ENCODE measurements at regions not wholly inside any gene's neighbourhood (a gene's known extent, or its start where the extent isn't known, plus 50 kb on each side); places are given as distances from the start of the nearest gene placed in this dataset.

GRCh38 chr14:54225457-54226060 lies 171.2 kb upstream of the CDKN3 start:
- Mint-ChIP-seq H3K27me3 (ENCODE audit: low read depth) (peaks cover 47% of the 10 kb centered on the region), H3K27ac (no peak overlapping the region), H3K9me3 (no peaks in the 10 kb centered on the region), H3K4me3 (no peak overlapping the region), H3K4me1 (ENCODE audit: low read depth) (no peaks in the 10 kb centered on the region), H3K36me3 (ENCODE audit: low read depth) (no peaks in the 10 kb centered on the region)
- no peak for DNase-seq (ENCODE audit: low spot score)

GRCh38 chr14:54226103-54226502 lies 170.7 kb upstream of the CDKN3 start:
- H3K27me3 Mint-ChIP-seq (ENCODE audit: low read depth): peaks cover 46% of the 10 kb centered on the region
- no peak for DNase-seq (ENCODE audit: low spot score)
- H3K27ac Mint-ChIP-seq: no peak overlapping the region
- H3K9me3 Mint-ChIP-seq: no peaks in the 10 kb centered on the region
- no peaks in the 10 kb centered on the region for H3K36me3 Mint-ChIP-seq (ENCODE audit: low read depth)
- H3K4me3 Mint-ChIP-seq: no peak overlapping the region
- no peaks in the 10 kb centered on the region for H3K4me1 Mint-ChIP-seq (ENCODE audit: low read depth)

GRCh38 chr14:54226558-54226957 lies 170.2 kb upstream of the CDKN3 start:
- no peak for DNase-seq (ENCODE audit: low spot score)
- no peak overlapping the region for H3K27ac Mint-ChIP-seq
- no peaks in the 10 kb centered on the region for H3K36me3 Mint-ChIP-seq (ENCODE audit: low read depth)
- H3K4me3 Mint-ChIP-seq: no peak overlapping the region
- peaks cover 42% of the 10 kb centered on the region for H3K27me3 Mint-ChIP-seq (ENCODE audit: low read depth)
- no peaks in the 10 kb centered on the region for H3K4me1 Mint-ChIP-seq (ENCODE audit: low read depth)
- H3K9me3 Mint-ChIP-seq: no peaks in the 10 kb centered on the region

- H3K9me3 Mint-ChIP-seq: no peaks in the 10 kb centered on the region
- peaks cover 23% of the 10 kb centered on the region for H3K27me3 Mint-ChIP-seq (ENCODE audit: low read depth)
- H3K4me1 Mint-ChIP-seq (ENCODE audit: low read depth): no peaks in the 10 kb centered on the region
- DNase-seq (ENCODE audit: low spot score): no peak
- H3K27ac Mint-ChIP-seq: no peak overlapping the region
- H3K36me3 Mint-ChIP-seq (ENCODE audit: low read depth): no peaks in the 10 kb centered on the region
- H3K4me3 Mint-ChIP-seq: no peak overlapping the region
Observed at GRCh38 chr14:54229136-54229535, 167.7 kb upstream of the CDKN3 start.

GRCh38 chr14:54230645-54231044 lies 166.2 kb upstream of the CDKN3 start:
- no peaks in the 10 kb centered on the region for H3K36me3 Mint-ChIP-seq (ENCODE audit: low read depth)
- H3K9me3 Mint-ChIP-seq: no peaks in the 10 kb centered on the region
- H3K27ac Mint-ChIP-seq: no peak overlapping the region
- H3K27me3 Mint-ChIP-seq (ENCODE audit: low read depth): peaks cover 19% of the 10 kb centered on the region
- H3K4me3 Mint-ChIP-seq: no peak overlapping the region
- no peaks in the 10 kb centered on the region for H3K4me1 Mint-ChIP-seq (ENCODE audit: low read depth)
- no peak for DNase-seq (ENCODE audit: low spot score)

GRCh38 chr14:54232735-54233134 lies 164.1 kb upstream of the CDKN3 start:
- Mint-ChIP-seq H3K9me3 (no peaks in the 10 kb centered on the region), H3K27ac (no peak overlapping the region), H3K36me3 (ENCODE audit: low read depth) (no peaks in the 10 kb centered on the region), H3K4me1 (ENCODE audit: low read depth) (no peaks in the 10 kb centered on the region), H3K4me3 (no peak overlapping the region), H3K27me3 (ENCODE audit: low read depth) (peaks cover 15% of the 10 kb centered on the region)
- no peak for DNase-seq (ENCODE audit: low spot score)

- Mint-ChIP-seq H3K36me3 (ENCODE audit: low read depth) (no peaks in the 10 kb centered on the region), H3K27me3 (ENCODE audit: low read depth) (peaks cover 7% of the 10 kb centered on the region), H3K4me3 (no peak overlapping the region)
Observed at GRCh38 chr14:54241517-54241916, 155.3 kb upstream of the CDKN3 start.

GRCh38 chr14:54251356-54251755 lies 145.5 kb upstream of the CDKN3 start:
- H3K36me3 Mint-ChIP-seq (ENCODE audit: low read depth): no peaks in the 10 kb centered on the region
- H3K9me3 Mint-ChIP-seq: no peaks in the 10 kb centered on the region
- H3K27me3 Mint-ChIP-seq (ENCODE audit: low read depth): peaks cover 10% of the 10 kb centered on the region
- H3K4me1 Mint-ChIP-seq (ENCODE audit: low read depth): peaks cover 5% of the 10 kb centered on the region
- no peak overlapping the region for H3K4me3 Mint-ChIP-seq
- no peak for DNase-seq (ENCODE audit: low spot score)
- H3K27ac Mint-ChIP-seq: no peak overlapping the region

More at GRCh38 chr14:54241517-54241916, 155.3 kb upstream of the CDKN3 start:
- Mint-ChIP-seq H3K4me1 (ENCODE audit: low read depth) (no peaks in the 10 kb centered on the region), H3K27ac (no peak overlapping the region), H3K9me3 (no peaks in the 10 kb centered on the region)
- DNase-seq (ENCODE audit: low spot score): no peak

GRCh38 chr14:54252072-54252730 lies 144.6 kb upstream of the CDKN3 start:
- no peak overlapping the region for H3K4me3 Mint-ChIP-seq
- no peak overlapping the region for H3K27ac Mint-ChIP-seq
- no peak for DNase-seq (ENCODE audit: low spot score)
- H3K9me3 Mint-ChIP-seq: no peaks in the 10 kb centered on the region
- peaks cover 4% of the 10 kb centered on the region for H3K27me3 Mint-ChIP-seq (ENCODE audit: low read depth)
- peaks cover 5% of the 10 kb centered on the region for H3K4me1 Mint-ChIP-seq (ENCODE audit: low read depth)
- no peaks in the 10 kb centered on the region for H3K36me3 Mint-ChIP-seq (ENCODE audit: low read depth)

- Mint-ChIP-seq H3K4me3 (no peak overlapping the region), H3K27me3 (ENCODE audit: low read depth) (no peaks in the 10 kb centered on the region), H3K9me3 (no peaks in the 10 kb centered on the region), H3K4me1 (ENCODE audit: low read depth) (peaks cover 5% of the 10 kb centered on the region), H3K36me3 (ENCODE audit: low read depth) (no peaks in the 10 kb centered on the region), H3K27ac (no peak overlapping the region)
- peak; percentile 22 for DNase-seq (ENCODE audit: low spot score)
Observed at GRCh38 chr14:54253195-54253947, 143.4 kb upstream of the CDKN3 start.

- Mint-ChIP-seq H3K27ac (no peak overlapping the region), H3K36me3 (ENCODE audit: low read depth) (no peaks in the 10 kb centered on the region), H3K27me3 (ENCODE audit: low read depth) (no peaks in the 10 kb centered on the region), H3K9me3 (no peaks in the 10 kb centered on the region), H3K4me3 (no peak overlapping the region), H3K4me1 (ENCODE audit: low read depth) (peaks cover 5% of the 10 kb centered on the region)
- DNase-seq (ENCODE audit: low spot score): no peak
Observed at GRCh38 chr14:54256156-54256555, 140.7 kb upstream of the CDKN3 start.

- Mint-ChIP-seq H3K27me3 (ENCODE audit: low read depth) (no peaks in the 10 kb centered on the region), H3K4me3 (no peak overlapping the region), H3K27ac (no peak overlapping the region), H3K36me3 (ENCODE audit: low read depth) (no peaks in the 10 kb centered on the region), H3K4me1 (ENCODE audit: low read depth) (peaks cover 5% of the 10 kb centered on the region), H3K9me3 (no peaks in the 10 kb centered on the region)
- DNase-seq (ENCODE audit: low spot score): no peak
Observed at GRCh38 chr14:54257424-54257823, 139.4 kb upstream of the CDKN3 start.

GRCh38 chr14:54258382-54258781 lies 138.4 kb upstream of the CDKN3 start:
- Mint-ChIP-seq H3K9me3 (no peaks in the 10 kb centered on the region), H3K27me3 (ENCODE audit: low read depth) (no peaks in the 10 kb centered on the region), H3K27ac (no peak overlapping the region), H3K4me1 (ENCODE audit: low read depth) (peaks cover 4% of the 10 kb centered on the region), H3K4me3 (no peak overlapping the region), H3K36me3 (ENCODE audit: low read depth) (no peaks in the 10 kb centered on the region)
- DNase-seq (ENCODE audit: low spot score): no peak

GRCh38 chr14:54259821-54260220 lies 137.0 kb upstream of the CDKN3 start:
- DNase-seq (ENCODE audit: low spot score): no peak
- Mint-ChIP-seq H3K27me3 (ENCODE audit: low read depth) (no peaks in the 10 kb centered on the region), H3K4me3 (no peak overlapping the region), H3K9me3 (no peaks in the 10 kb centered on the region), H3K27ac (no peak overlapping the region), H3K4me1 (ENCODE audit: low read depth) (no peaks in the 10 kb centered on the region), H3K36me3 (ENCODE audit: low read depth) (no peaks in the 10 kb centered on the region)
